MCF 10A (cell line): ENCODE measurements at regions not wholly inside any gene's neighbourhood (a gene's known extent, or its start where the extent isn't known, plus 50 kb on each side); places are given as distances from the start of the nearest gene placed in this dataset.

Experiments
- BruUV-seq: library from RNA; stranded (reverse); fragments of 400-500 nt; replicated peaks from 2 replicates; lab custom pipeline; 2021; lab: Mats Ljungman, UMichigan
- CTCF ChIA-PET: fragments of 300-600 bp; sonication (Branson Sonifier 250); formaldehyde crosslinking; extraction: SDS; loops from one replicate; lab custom pipeline; 2021; ENCODE audit warnings: antibody characterized with exemption, inconsistent platforms; lab: Yijun Ruan, JAX
- POLR2A ChIA-PET: fragments of 300-600, 350-650 bp; sonication (Branson Sonifier 250); formaldehyde crosslinking; extraction: SDS; loops from one replicate; lab custom pipeline; 2020; ENCODE audit warnings: antibody characterized with exemption, inconsistent platforms; lab: Yijun Ruan, JAX
- DNase-seq: peaks from one replicate; pipeline ENCODE4 v3.0.0-alpha.2; 2018; ENCODE audit not compliant: unreplicated experiment
- H3K27ac Mint-ChIP-seq: one replicate; pipeline ENCODE4 v1.8.0; 2022; ENCODE audit warnings: mild to moderate bottlenecking, low read depth, mixed read lengths; ENCODE audit not compliant: unreplicated experiment
- H3K27me3 Mint-ChIP-seq: one replicate; pipeline ENCODE4 v1.8.0; 2022; ENCODE audit warnings: mixed read lengths; ENCODE audit not compliant: insufficient read depth, unreplicated experiment
- H3K36me3 Mint-ChIP-seq: one replicate; pipeline ENCODE4 v1.8.0; 2022; ENCODE audit warnings: mild to moderate bottlenecking, moderate library complexity, mixed read lengths; ENCODE audit not compliant: insufficient read depth, unreplicated experiment
- H3K4me1 Mint-ChIP-seq: one replicate; pipeline ENCODE4 v1.8.0; 2022; ENCODE audit warnings: mixed read lengths; ENCODE audit not compliant: insufficient read depth, unreplicated experiment
- H3K4me3 Mint-ChIP-seq: one replicate; pipeline ENCODE4 v1.8.0; 2022; ENCODE audit warnings: mild to moderate bottlenecking, moderate library complexity, mixed read lengths; ENCODE audit not compliant: unreplicated experiment
- H3K9me3 Mint-ChIP-seq: one replicate; pipeline ENCODE4 v1.8.0; 2022; ENCODE audit warnings: mixed read lengths; ENCODE audit not compliant: unreplicated experiment
- intact Hi-C: fragments of 100-400 bp; cut with micrococcal nuclease; formaldehyde crosslinking; loops from 2 replicates; pipeline ENCODE4 v1.14.1; 2022
- TF ChIP-seq, protein P1 (sequence below): fragments of 200-600 bp; IDR thresholded peaks from one replicate; pipeline ENCODE4 v1.8.0; 2022; ENCODE audit warnings: antibody characterized with exemption, mild to moderate bottlenecking; ENCODE audit not compliant: unreplicated experiment

DNA sequence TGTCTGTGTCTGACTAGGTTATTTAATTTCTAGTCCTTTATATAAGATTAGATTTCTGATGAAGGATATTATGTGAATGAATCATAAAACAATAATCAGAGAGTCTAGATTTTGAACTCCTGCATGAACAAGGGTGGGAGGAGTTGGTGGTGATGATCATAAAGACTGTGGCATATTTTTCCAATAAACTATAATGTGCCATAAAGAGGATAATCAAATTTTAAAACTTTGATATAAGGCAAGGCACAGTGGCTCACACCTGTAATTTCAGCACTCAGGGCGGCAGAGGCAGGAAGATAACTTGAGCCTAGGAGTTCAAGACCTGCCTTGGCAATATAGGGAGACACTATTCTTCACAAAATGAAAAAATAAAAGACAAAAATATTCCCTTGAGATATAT lies 473.3 kb downstream of the GABRG1 start:
- ChIA-PET CTCF (no interaction called here), POLR2A (no interaction called here)
- DNase-seq: no peak
- BruUV-seq: no TSS peak
- no peak overlapping the region for H3K4me3 Mint-ChIP-seq
- peaks cover 4% of the 10 kb centered on the region for H3K36me3 Mint-ChIP-seq
- no peak overlapping the region for H3K27ac Mint-ChIP-seq
- H3K4me1 Mint-ChIP-seq: no peaks in the 10 kb centered on the region
- peaks cover 6% of the 10 kb centered on the region for H3K9me3 Mint-ChIP-seq
- no peaks in the 10 kb centered on the region for H3K27me3 Mint-ChIP-seq
- TF ChIP-seq, protein P1, sequence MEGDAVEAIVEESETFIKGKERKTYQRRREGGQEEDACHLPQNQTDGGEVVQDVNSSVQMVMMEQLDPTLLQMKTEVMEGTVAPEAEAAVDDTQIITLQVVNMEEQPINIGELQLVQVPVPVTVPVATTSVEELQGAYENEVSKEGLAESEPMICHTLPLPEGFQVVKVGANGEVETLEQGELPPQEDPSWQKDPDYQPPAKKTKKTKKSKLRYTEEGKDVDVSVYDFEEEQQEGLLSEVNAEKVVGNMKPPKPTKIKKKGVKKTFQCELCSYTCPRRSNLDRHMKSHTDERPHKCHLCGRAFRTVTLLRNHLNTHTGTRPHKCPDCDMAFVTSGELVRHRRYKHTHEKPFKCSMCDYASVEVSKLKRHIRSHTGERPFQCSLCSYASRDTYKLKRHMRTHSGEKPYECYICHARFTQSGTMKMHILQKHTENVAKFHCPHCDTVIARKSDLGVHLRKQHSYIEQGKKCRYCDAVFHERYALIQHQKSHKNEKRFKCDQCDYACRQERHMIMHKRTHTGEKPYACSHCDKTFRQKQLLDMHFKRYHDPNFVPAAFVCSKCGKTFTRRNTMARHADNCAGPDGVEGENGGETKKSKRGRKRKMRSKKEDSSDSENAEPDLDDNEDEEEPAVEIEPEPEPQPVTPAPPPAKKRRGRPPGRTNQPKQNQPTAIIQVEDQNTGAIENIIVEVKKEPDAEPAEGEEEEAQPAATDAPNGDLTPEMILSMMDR: no peak
- intact Hi-C loops: no loop called here

DNA sequence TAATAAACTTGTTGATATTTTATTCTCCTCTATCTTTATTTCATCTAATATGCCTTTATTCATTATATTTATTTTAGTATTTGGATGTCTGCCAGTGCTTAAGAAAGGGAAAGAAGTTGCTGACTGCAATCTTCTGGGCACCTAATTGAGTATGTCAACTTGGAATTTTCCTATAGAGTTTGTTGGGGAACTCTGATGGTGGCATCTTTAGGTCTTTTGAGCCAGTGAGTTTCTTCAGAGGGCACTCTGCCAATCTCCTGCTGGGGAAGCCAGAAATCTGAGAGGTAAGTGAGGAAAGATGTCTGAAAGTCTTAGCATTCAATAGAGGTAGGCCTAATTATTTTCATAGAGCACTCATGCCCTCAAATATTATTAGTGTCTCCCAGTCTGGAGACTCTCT lies 475.0 kb downstream of the GABRG1 start:
- Mint-ChIP-seq H3K4me1 (no peaks in the 10 kb centered on the region), H3K9me3 (peaks cover 6% of the 10 kb centered on the region), H3K27me3 (no peaks in the 10 kb centered on the region), H3K27ac (no peak overlapping the region), H3K4me3 (no peak overlapping the region), H3K36me3 (peaks cover 4% of the 10 kb centered on the region)
- CTCF ChIA-PET: interaction anchor here (1.2 kb wide), 1 partner anchor 97 kb away, joined by 4 read pairs; no protein-coding TSS in a partner anchor
- no peak for DNase-seq
- intact Hi-C loops: no loop called here
- BruUV-seq: no TSS peak
- POLR2A ChIA-PET: no interaction called here
- TF ChIP-seq, protein P1: no peak

DNA sequence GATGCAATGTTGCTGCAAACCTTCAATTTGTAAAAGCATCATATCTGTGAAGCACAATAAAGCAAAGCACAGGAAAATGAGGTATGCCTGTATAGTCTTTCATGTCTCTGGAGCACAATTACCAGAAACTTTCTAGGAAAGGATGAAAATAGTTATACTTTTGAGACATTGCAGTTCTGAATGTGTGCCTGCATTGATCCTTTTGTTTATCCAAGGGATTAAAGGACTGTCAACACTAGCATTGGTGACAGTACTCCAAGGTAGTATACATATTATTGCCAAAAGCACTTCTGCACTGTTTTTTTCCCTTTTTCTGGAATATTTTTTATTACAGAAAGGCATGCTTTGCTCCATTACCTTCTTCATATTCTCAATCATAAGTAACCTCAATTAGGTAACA lies 476.0 kb downstream of the GABRG1 start:
- Mint-ChIP-seq H3K27ac (no peak overlapping the region), H3K36me3 (no peaks in the 10 kb centered on the region), H3K4me3 (no peak overlapping the region), H3K4me1 (no peaks in the 10 kb centered on the region), H3K9me3 (peaks cover 6% of the 10 kb centered on the region), H3K27me3 (no peaks in the 10 kb centered on the region)
- ChIA-PET POLR2A (no interaction called here), CTCF (no interaction called here)
- BruUV-seq: no TSS peak
- TF ChIP-seq, protein P1: no peak
- intact Hi-C loops: no loop called here
- DNase-seq: no peak

DNA sequence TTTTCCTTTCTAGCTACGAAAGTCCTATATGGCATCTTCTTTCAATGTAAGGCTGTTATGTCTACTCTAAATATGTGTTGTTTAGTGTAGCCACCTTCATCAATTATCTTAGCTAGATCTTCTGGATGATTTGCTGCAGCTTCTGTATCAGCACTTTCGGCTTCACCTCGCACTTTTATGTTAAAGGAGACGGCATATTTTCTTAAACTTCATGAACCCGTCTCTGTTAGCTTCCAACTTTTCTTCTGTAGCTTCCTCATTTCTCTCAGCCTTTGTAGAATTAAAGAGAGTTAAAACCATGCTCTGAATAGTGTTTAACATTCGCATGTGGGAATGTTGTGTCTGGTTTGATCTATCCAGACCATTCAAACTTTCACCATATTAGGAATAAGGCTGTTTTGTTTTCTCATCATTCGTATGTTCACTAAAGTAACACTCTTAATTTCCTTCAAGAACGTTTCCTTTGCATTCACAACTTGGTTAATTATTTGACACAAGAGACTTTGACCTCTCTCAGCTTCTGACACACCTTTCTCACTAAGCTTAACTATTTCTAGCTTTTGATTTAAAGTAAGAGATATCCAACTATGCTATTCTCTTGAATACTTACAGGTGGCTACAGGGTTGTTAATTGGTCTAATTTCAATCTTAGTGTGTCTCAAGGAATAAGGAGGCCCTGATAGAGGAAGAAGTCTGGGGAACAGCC lies 476.8 kb downstream of the GABRG1 start:
- intact Hi-C loops: no loop called here
- Mint-ChIP-seq H3K27ac (no peak overlapping the region), H3K9me3 (peaks cover under 1% of the 10 kb centered on the region)

More for the DNA sequence above, 476.8 kb downstream of the GABRG1 start:
- Mint-ChIP-seq H3K27me3 (no peaks in the 10 kb centered on the region), H3K36me3 (no peaks in the 10 kb centered on the region), H3K4me3 (no peak overlapping the region), H3K4me1 (no peaks in the 10 kb centered on the region)
- no peak for DNase-seq
- TF ChIP-seq, protein P1: no peak
- ChIA-PET POLR2A (interaction anchor here (0.5 kb wide), 1 partner anchor 38 kb away, joined by 3 read pairs; no protein-coding TSS in a partner anchor), CTCF (interaction anchor here (0.6 kb wide), 2 partner anchors 24 to 25 kb away, joined by 3 read pairs; no protein-coding TSS in a partner anchor)
- BruUV-seq: no TSS peak
